M059J (cell line): ENCODE measurements at regions not wholly inside any gene's neighbourhood (a gene's known extent, or its start where the extent isn't known, plus 50 kb on each side); places are given as distances from the start of the nearest gene placed in this dataset.
"Not testable (repeated sequence)": the region's sequence is repeated elsewhere in the genome, so short reads cannot be mapped to it uniquely, and the experiment has no call there.

Source experiments
- DNase-seq: peaks from one replicate; pipeline ENCODE4 v3.0.0-alpha.2; 2012; ENCODE audit warnings: low read depth

- DNase-seq = no peak
Observed at GRCh38 chr4:81601358-81601694, 129.6 kb upstream of the RASGEF1B start.

DNA sequence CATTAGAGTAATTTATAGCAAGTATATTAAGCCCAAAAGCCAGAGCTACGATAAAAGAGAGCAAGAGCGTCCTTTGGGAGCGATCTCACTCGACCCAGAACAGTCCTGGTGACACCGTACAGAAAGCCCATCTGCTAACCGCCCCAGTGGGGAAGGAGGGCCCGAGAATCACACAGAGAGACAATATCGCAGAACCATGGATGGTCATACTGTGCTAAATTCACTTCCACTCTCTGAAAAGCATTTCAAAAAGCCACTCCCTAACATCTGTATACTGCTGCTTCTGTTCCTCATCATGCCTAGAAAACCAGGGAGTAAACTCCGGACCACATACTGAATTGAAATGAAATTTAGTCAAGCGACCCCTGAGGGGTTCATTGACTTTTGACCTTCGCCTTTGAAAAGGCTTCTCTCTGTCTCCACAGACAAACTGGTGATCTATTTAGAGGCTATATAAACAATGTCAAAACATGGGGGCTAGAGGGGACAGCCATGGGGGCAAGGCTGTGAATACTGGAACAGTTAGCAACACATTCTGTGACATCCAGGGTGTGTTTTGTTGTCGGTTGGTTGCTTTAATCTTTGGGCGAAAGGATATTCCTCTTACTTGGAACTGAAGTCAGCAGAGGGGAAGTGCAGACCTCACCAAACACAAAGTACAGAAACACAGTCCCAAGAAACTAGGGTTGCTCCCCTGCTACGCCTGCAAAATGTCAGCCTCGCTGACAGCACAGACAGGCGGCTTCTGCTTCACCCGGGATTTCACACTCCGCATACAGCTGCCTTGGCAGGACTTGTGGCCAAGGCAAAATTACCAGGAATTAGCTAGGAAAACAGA, 129.0 kb upstream of the RASGEF1B start:
- no peak for DNase-seq

DNA sequence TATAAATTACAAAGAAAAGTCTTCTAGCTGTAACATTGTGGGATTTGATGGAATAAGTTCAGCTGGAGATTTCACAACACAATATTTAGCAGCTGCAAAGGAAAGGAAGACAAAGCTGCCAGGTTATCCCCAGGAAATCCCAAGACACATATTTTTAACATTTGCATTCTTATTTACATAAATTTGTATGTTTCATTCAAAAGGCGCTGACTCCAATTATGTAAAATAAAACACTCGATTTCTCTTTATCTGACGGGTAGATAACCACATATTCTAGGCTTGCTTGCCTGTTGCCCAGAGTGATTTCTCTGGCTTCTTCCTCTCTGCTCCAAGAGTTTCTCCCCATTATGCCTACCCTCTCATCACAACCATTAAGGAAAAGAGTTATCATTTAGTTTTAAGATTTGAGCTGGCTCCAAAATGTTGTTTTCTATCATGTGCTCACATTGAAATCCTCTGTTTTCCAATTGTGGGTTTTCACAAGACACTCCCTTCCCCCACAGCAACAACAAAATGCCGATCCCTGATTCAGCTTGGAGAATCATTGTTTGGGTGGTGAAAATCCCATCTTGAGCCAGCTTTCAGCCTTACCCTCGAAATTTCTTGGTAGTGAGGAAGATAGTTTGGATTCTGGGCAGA, 128.2 kb upstream of the RASGEF1B start:
- DNase-seq = no peak

GRCh38 chr4:81595798-81596610, 124.3 kb upstream of the RASGEF1B start:
- DNase-seq = no peak

- DNase-seq = no peak
Observed at GRCh38 chr4:81595287-81595686, 123.6 kb upstream of the RASGEF1B start.

- no peak for DNase-seq
Observed at GRCh38 chr4:81594490-81595159, 122.9 kb upstream of the RASGEF1B start.

GRCh38 chr4:81592701-81593100, 121.0 kb upstream of the RASGEF1B start:
- no peak for DNase-seq

DNA sequence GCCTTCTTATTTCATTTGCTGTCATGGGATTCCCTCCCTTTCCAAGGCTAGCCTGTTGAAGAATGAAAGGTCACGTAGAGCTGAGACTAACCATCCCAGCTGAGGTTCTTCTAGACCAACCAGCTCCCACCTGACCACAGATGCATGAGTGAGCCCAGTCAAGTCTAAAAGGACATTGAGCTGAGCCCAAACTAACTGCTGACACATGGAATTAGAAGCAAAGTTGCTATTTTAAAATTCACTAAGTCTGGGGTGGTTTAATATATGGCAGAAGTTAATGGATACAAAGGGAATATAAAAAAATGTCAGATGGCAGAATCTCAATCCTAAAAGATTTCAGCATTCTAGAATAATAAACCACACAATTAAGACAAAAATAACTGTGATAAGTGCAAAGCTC, 118.9 kb upstream of the RASGEF1B start:
- no peak for DNase-seq

DNA sequence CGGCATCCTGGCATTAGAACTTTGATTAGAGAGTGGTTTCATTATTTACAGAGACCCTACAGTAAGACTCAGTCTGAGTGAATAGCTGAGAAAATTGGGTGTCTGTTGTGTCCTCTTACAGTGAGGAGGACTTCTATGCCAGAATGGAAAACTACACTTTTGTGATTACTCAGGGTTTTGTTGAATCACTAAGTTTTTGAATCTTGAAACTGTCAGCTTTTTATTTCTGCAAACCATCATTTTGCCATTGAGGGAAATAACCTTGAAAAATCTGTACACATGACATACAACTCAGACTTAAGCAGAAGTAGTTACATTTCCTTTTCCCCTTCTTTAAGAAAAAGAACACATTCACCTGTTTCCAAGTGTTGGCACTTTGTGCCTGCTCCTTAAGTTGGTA, 117.6 kb upstream of the RASGEF1B start:
- no peak for DNase-seq

- no peak for DNase-seq
Observed at GRCh38 chr4:81586706-81587105, 115.0 kb upstream of the RASGEF1B start.

DNA sequence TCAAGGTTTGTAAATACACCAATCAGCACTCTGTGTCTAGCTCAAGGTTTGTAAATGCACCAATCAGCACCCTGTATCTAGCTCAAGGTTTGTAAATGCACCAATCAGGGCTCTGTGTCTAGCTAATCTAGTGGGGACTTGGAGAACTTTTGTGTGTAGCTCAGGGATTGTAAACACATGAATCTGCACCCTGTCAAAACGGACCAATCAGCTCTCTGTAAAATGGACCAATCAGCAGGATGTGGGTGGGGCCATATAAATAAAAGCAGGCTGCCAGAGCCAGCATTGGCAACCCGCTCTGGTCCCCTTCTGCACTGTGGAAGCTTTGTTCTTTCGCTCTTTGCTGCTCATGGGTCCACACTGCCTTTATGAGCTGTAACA, 109.3 kb upstream of the RASGEF1B start:
- not testable (repeated sequence) for DNase-seq

- DNase-seq = no peak
Observed at GRCh38 chr4:81580346-81580993, 108.8 kb upstream of the RASGEF1B start.

GRCh38 chr4:81577392-81577791, 105.7 kb upstream of the RASGEF1B start:
- DNase-seq = no peak

DNA sequence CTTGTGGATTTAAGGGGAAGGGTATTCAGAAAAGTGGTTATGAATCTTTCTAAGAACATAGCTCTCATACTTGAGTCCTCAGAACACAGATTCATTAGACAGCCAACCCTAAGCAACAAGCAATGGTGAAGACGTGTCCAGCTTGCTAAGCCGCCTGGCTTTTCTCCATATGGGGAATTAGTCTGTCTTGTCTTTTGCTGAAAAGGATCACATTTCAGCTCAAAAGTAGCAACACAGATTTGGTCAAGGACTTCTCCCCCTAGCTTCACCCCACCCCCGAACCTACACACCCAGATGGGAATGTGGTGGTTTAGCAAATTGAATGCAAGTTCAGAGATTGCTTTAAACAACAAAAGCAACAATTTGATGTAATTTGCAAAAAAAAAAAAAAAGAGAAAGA, 103.3 kb upstream of the RASGEF1B start:
- no peak for DNase-seq

DNA sequence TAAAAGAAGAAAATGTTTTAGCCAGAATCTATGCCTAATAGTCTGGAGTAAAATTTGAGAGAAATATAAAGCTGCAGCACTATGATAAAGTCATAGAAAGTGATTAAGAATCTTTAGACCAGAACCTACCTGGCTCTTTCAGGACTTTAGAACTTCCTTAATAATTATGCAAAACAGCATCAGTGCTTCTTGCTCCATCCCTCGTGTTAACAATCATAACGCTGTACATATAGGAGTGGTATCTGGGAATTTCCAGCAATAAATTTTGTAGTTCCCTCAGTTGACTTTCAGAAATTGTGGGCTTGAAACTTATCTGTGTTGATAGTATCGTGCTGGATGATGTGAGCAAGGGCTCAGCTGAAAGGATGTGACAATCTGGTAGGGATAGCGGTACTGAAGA, 102.1 kb upstream of the RASGEF1B start:
- DNase-seq = no peak

- DNase-seq = no peak
Observed at GRCh38 chr4:81572402-81572801, 100.7 kb upstream of the RASGEF1B start.

GRCh38 chr4:81571105-81571504, 99.4 kb upstream of the RASGEF1B start:
- DNase-seq = no peak

- DNase-seq = no peak
Observed at GRCh38 chr4:81566161-81566591, 94.5 kb upstream of the RASGEF1B start.

GRCh38 chr4:81565142-81565870, 93.6 kb upstream of the RASGEF1B start:
- no peak for DNase-seq

DNA sequence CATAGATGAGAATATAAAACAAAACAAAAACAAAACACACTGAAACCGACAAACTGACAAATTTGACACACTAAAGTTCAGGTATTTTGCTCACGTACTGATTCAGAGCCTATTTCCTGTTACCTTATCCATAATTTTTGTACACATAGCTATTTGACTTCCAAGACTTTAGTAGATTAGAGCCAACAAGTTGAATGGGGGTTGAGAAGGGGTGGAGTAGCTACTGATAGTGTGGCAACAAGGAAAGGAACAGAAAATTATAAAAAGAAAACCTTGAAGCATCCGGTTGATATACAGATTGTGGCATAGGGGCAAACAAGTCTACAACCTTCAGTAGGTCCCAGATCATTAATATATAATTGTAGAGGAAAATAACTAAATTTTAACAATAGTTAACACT, 92.3 kb upstream of the RASGEF1B start:
- no peak for DNase-seq

DNA sequence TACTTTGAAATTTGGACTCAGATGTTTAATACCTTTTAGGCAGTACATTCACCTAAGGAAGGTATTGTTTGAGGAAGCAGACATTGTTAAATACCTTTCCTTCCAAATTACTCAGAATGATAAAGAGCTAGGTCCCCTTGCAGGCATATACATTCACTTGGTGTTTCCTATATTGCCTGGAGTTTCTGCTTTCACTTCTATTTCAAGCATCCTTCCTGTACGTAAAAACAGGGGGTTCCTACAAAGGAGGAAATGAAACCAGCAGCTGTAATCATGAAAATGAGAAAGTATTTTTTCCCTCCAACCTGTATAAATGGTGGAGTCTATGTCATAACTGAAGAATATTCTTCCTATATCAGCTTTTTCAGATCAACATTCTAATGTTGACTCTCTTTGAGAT, 90.4 kb upstream of the RASGEF1B start:
- DNase-seq = no peak
